Osteoblast (primary cell): ENCODE measurements at regions not wholly inside any gene's neighbourhood (a gene's known extent, or its start where the extent isn't known, plus 50 kb on each side); places are given as distances from the start of the nearest gene placed in this dataset.

ENCODE experiments used
- DNase-seq: peaks from one replicate; pipeline ENCODE4 v3.0.0; 2011; ENCODE audit warnings: low spot score, mixed read lengths; ENCODE audit not compliant: insufficient read length; ENCODE audit errors: missing footprints
- H2AFZ ChIP-seq: 2 replicates; pipeline ENCODE4 v1.6.0; 2011; ENCODE audit warnings: mild to moderate bottlenecking, low read length
- H3K27ac ChIP-seq: 2 replicates; pipeline ENCODE4 v1.5.1; 2011; ENCODE audit warnings: mild to moderate bottlenecking, low read depth, low read length, moderate library complexity
- H3K27me3 ChIP-seq: 2 replicates; pipeline ENCODE4 v1.6.0; 2012; ENCODE audit warnings: mild to moderate bottlenecking, control low read depth, inconsistent platforms, low read length, moderate library complexity; ENCODE audit not compliant: insufficient read depth
- H3K36me3 ChIP-seq: 2 replicates; pipeline ENCODE4 v1.5.1; 2011; ENCODE audit warnings: mild to moderate bottlenecking, low read length, control low read depth, moderate library complexity; ENCODE audit not compliant: insufficient read depth
- H3K4me1 ChIP-seq: 2 replicates; pipeline ENCODE4 v1.5.1; 2011; ENCODE audit warnings: mild to moderate bottlenecking, low read length, control low read depth, moderate library complexity; ENCODE audit not compliant: insufficient read depth
- H3K4me2 ChIP-seq: 2 replicates; pipeline ENCODE4 v1.6.0; 2011; ENCODE audit warnings: mild to moderate bottlenecking, low read length; ENCODE audit not compliant: insufficient read depth
- H3K4me3 ChIP-seq: fragments of 200-600 bp; sonication (generic); 3 replicates; pipeline ENCODE4 v1.5.1; 2012; ENCODE audit warnings: mild to moderate bottlenecking, low read length, inconsistent platforms; ENCODE audit not compliant: insufficient read depth
- H3K79me2 ChIP-seq: 2 replicates; pipeline ENCODE4 v1.6.0; 2012; ENCODE audit warnings: mild to moderate bottlenecking, low read length, control low read depth, inconsistent platforms; ENCODE audit not compliant: insufficient read depth
- H3K9me3 ChIP-seq: 2 replicates; pipeline ENCODE4 v1.5.1; 2011; ENCODE audit warnings: low read depth, low read length, control low read depth
- H4K20me1 ChIP-seq: 2 replicates; pipeline ENCODE4 v1.6.0; 2012; ENCODE audit warnings: mild to moderate bottlenecking, low read length, control low read depth; ENCODE audit not compliant: insufficient read depth
- CTCF ChIP-seq: IDR thresholded peaks from 2 replicates; pipeline ENCODE4 v1.5.1; 2011; ENCODE audit warnings: mild to moderate bottlenecking, low read depth, low read length, moderate library complexity; ENCODE audit errors: extremely low read depth

- Histone ChIP-seq H3K36me3 (no peaks in the 10 kb centered on the region), H2AFZ (no peak overlapping the region), H3K79me2 (no peaks in the 10 kb centered on the region), H3K4me3 (no peak overlapping the region), H3K9me3 (no peaks in the 10 kb centered on the region), H3K4me2 (no peak overlapping the region), H3K4me1 (no peaks in the 10 kb centered on the region), H4K20me1 (no peaks in the 10 kb centered on the region), H3K27ac (no peak overlapping the region), H3K27me3 (no peaks in the 10 kb centered on the region)
- no peak for TF ChIP-seq CTCF
- DNase-seq, result no peak
Observed at GRCh38 chr2:116499389-116499788, 1315.1 kb upstream of the DDX18 start.

GRCh38 chr2:116510117-116510671 lies 1304.3 kb upstream of the DDX18 start:
- peak; percentile 3 for DNase-seq
- Histone ChIP-seq H3K4me1 (no peaks in the 10 kb centered on the region), H3K4me2 (no peak overlapping the region), H4K20me1 (no peaks in the 10 kb centered on the region), H2AFZ (no peak overlapping the region), H3K36me3 (no peaks in the 10 kb centered on the region), H3K79me2 (no peaks in the 10 kb centered on the region), H3K4me3 (no peak overlapping the region), H3K27me3 (no peaks in the 10 kb centered on the region), H3K9me3 (peaks cover 2% of the 10 kb centered on the region), H3K27ac (no peak overlapping the region)
- TF ChIP-seq CTCF, result no peak

DNA sequence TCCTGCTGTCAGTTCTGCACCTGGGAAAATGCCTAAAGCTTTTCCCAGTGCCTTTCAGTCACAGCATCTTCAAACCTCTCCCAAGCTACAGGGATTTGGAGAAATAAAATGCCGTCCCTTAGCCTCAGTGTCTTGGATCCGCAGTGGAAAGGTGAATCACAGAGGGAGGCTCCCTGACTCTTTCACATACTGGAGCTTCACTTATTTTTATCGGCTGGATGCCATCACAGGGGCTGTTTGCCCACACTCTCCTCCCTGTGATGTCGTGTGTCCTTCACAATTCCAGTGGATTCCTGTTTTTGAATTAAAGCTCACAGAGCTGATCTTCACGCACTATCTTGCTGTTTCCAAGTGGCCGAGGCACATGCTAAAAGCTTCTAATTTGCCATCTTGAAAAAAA lies 1303.1 kb upstream of the DDX18 start:
- Histone ChIP-seq H3K4me1 (no peaks in the 10 kb centered on the region), H3K27ac (no peak overlapping the region), H2AFZ (no peak overlapping the region), H3K4me3 (no peak overlapping the region), H3K79me2 (no peaks in the 10 kb centered on the region), H4K20me1 (no peaks in the 10 kb centered on the region), H3K36me3 (no peaks in the 10 kb centered on the region), H3K27me3 (no peaks in the 10 kb centered on the region), H3K4me2 (no peak overlapping the region), H3K9me3 (no peaks in the 10 kb centered on the region)
- TF ChIP-seq CTCF, result no peak
- peak; percentile 6 for DNase-seq

- H3K27ac ChIP-seq, result no peak overlapping the region
Observed at GRCh38 chr2:116513991-116514390, 1300.5 kb upstream of the DDX18 start.

More at GRCh38 chr2:116513991-116514390, 1300.5 kb upstream of the DDX18 start:
- Histone ChIP-seq H2AFZ (no peak overlapping the region), H3K79me2 (no peaks in the 10 kb centered on the region), H3K4me2 (no peak overlapping the region), H3K36me3 (no peaks in the 10 kb centered on the region), H4K20me1 (no peaks in the 10 kb centered on the region), H3K9me3 (no peaks in the 10 kb centered on the region), H3K4me3 (no peak overlapping the region), H3K27me3 (no peaks in the 10 kb centered on the region), H3K4me1 (no peaks in the 10 kb centered on the region)
- no peak for DNase-seq
- TF ChIP-seq CTCF, result no peak
